HG02970 (cell line): ENCODE measurements at regions not wholly inside any gene's neighbourhood (a gene's known extent, or its start where the extent isn't known, plus 50 kb on each side); places are given as distances from the start of the nearest gene placed in this dataset.

Source experiments
- ATAC-seq: cut with Tn5 transposase; IDR thresholded peaks from one replicate; pipeline ENCODE4 v1.9.1; 2021; ENCODE audit warnings: mild to moderate bottlenecking, moderate library complexity, moderate number of reproducible peaks; ENCODE audit not compliant: unreplicated experiment, low FRiP score

DNA sequence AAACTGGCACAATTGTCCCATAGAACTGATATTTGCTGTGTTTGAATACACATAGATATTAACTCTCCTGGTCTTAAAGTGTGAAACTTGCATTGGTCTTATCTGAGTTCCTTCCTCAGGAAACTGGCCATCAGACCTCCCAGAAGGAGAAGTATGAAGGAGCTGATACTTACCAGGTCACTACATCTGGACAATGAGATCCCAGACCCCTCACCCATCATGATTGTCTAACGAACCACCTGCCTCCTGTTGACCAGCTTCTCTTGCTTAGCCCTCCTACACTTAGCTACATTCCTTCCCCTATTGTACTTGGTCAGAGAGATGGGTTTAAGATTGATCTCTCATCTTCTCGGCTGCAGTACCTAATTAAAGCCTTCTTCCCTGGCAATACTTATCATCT lies 413.3 kb downstream of the KCTD12 start:
- ATAC-seq: no peak

- no peak for ATAC-seq
Observed at GRCh38 chr13:76471486-76471885, 414.7 kb downstream of the KCTD12 start.

- no peak for ATAC-seq
Observed at GRCh38 chr13:76470991-76471390, 415.2 kb downstream of the KCTD12 start.

- no peak for ATAC-seq
Observed at GRCh38 chr13:76466043-76466442, 420.2 kb downstream of the KCTD12 start.

DNA sequence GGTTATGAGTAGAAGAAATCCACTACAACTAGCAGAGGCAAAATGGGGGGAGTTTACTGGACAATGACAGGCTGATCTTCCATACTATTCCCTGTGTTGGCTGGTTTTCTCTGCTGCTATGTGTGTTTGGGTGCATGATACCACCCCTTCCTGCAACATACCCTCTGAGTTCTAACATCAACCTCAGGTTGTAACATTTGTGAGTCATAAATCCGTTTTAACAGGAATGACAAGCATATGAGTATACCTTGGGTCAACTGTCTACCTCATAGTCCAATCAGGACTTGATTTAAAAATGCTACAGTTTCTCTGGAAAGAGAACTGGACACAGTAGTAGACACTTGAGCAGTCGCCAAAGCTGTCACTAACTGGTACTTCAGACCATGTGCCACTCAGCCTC lies 422.9 kb downstream of the KCTD12 start:
- no peak for ATAC-seq

DNA sequence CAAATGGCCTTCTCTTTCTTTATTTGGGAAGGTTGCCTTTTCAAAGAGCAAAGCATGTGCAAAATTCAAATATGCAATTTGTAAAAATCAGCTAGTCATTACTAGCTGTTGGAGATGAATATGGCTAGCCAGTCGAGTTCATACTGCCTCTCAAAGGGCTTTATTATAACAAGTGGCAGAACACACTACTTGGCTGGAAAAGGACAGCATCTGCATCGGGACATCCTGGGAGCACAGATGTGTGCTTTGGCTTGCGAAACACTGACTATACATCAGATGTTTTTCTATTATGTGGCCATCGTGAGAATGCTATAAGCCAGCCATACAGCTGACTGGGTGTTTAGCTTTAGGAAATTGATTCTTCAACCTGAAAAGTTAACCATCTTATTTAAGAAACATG lies 424.2 kb downstream of the KCTD12 start:
- no peak for ATAC-seq

- no peak for ATAC-seq
Observed at GRCh38 chr13:76461484-76461883, 424.7 kb downstream of the KCTD12 start.

DNA sequence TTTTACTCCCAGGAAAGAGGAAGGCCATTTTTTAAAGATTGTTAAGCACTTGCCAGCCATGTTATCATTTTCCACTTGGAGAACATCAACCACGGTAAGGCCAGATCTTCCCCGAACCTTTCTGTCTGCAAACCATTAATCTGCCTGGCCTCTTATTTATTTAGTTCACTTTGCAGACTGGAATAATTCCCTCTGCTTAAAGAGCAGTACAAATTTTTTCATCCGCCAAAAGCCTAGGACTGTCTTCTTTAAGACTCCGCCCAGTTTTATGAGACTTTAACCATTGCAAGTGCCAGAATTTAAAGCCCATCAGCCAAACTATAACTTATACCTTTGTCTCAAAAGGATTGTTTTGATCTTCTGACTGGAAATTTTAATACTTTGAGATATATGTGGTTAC lies 426.3 kb downstream of the KCTD12 start:
- ATAC-seq: no peak

GRCh38 chr13:76455960-76456359 lies 430.2 kb downstream of the KCTD12 start:
- ATAC-seq: no peak

DNA sequence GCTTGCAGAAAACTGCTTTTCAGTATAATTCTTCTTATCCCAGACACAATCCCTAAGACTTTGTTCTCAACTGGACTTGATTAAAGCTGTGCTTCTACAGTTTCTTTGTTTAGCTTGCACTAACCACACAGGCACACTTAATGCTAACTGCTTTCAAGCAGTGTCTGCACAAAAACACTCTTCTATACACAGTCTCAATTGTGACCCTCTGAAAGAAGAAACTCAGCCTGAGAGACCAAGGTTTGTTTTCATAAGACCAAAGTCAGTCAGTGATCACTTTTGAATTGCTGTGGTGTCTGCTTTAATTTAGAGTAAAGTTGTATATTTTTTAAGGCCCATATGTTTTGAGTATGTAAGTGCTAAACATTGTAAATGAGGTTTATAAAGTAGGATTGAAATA lies 431.2 kb downstream of the KCTD12 start:
- no peak for ATAC-seq

DNA sequence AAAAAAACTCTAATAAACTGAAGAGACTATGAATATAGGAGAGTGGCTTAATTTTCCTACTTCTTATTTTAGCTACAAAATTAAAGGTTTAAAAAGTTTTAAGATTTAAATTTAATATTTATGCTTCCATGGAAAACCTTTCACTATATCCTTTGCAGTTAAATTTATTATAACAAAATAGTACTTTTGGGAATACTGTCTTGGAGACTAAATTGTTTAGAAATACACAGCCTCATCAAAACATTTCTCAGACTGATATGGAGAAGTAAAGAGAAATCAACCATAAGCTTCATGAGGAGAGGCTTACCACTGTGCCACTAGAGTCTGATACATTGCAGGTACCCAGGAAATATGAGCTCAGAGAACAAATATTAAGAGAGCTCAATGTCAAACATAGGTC lies 436.5 kb downstream of the KCTD12 start:
- no peak for ATAC-seq

GRCh38 chr13:76446191-76446590 lies 440.0 kb downstream of the KCTD12 start:
- ATAC-seq: no peak

- ATAC-seq: no peak
Observed at GRCh38 chr13:76440568-76440967, 445.6 kb downstream of the KCTD12 start.

DNA sequence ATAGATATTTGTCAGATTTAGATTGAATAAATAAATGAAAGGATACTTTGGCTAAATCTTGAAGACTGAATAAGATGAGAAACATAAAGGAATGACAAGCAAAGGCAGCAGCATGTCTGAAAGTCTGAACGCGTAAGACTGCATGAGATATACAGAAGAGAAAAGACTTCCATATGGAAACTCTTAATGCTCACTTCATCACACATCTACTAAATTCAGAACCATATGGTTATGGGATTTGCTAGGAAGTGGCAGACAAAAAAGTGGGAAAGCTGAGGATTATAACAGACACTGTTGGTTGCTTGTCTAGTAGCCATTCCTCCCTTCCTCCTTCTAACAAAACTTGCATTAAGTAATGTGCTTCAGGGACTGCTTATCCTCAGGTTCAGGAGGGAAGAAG lies 446.7 kb downstream of the KCTD12 start:
- ATAC-seq: no peak

GRCh38 chr13:76438050-76438449 lies 448.2 kb downstream of the KCTD12 start:
- no peak for ATAC-seq

DNA sequence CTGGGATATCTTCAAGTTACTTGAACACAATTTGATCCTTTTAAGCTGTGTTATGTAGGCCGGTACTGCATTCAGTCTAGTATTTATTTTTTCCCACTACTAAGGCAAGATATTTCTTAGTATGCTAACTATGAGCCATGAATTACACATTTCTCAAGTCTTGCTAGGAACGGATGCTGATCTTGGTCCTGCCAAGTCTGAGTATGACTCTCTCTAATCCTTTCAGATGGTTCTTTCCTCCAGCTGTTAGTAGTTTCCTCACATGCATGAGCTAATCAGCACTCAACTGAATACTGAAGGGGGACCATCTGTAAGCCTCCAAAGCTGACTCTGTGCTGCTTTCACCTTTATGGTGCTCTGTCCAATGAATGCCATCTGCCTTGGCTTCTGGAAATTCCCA lies 460.3 kb downstream of the KCTD12 start:
- ATAC-seq: no peak

- no peak for ATAC-seq
Observed at GRCh38 chr13:76421011-76421410, 465.2 kb downstream of the KCTD12 start.

DNA sequence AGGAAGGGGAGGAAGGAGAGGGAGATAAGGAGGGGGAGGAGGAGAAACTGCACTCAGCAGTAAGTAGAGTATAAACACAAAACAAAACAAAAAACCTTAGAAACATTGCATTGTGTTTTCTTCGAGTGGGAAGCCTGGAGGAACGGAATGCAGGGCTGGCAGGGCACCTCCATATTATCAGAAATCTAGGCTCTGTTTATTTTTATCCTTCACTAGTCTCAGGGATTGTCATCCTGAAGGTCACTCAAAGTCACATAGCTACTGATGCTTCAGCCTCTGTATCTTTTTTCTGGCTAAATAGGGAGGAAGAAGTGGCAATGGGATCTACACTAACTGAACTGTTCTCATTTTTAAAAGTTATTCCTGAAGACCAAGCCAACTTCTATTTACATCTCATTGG lies 467.8 kb downstream of the KCTD12 start:
- ATAC-seq: no peak

GRCh38 chr13:76414320-76414719 lies 471.9 kb downstream of the KCTD12 start:
- no peak for ATAC-seq

GRCh38 chr13:76406243-76406642 lies 480.0 kb downstream of the KCTD12 start:
- ATAC-seq: no peak

DNA sequence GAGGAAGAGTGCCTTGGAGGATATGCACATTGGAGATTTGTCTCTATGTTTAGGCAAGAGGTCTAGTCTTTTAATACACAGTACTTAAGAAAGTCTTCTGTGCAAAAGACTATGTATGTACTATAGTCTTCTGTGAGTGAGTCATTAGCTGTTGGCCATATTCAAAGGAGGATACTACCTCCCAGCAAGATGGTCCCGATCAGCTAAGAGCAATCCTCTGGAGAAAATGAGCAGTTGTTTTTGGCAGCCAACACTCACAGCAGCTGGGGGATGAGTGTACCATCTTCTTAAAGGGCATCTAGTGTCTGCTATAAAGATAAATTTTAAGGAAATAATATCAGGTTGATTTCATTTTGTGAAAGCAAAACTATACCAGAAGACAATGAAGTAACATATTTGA lies 487.8 kb downstream of the KCTD12 start:
- ATAC-seq: no peak

DNA sequence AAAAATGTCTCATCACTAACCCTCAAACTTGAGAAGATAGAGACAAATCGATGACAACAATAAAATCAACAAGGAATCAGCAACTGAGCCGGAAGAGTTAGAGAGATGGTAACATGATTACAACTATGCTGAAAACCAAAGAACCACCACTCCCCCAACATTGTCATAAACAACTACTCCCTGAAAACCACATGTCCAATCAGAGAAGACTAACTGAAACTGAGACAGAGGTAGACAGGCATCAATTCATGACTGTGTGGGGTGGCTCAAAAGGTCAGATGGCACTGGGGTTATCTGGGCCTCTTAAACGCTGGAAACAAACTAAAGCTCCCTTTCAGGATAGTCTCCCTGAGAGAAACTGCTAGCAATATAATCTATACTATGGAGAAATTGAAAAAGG lies 488.8 kb downstream of the KCTD12 start:
- no peak for ATAC-seq

GRCh38 chr13:76389321-76389720 lies 496.9 kb downstream of the KCTD12 start:
- no peak for ATAC-seq
